Pancreas (tissue), 10 donors: ENCODE measurements at regions not wholly inside any gene's neighbourhood (a gene's known extent, or its start where the extent isn't known, plus 50 kb on each side); places are given as distances from the start of the nearest gene placed in this dataset.

Experiments used
- ATAC-seq, 4 donors: fragments of 200-7000 bp; cut with Tn5 transposase; one replicate each; pipeline versions ENCODE4 v1.8.0 to v1.9.1; 2020; ENCODE audit warnings: mild to moderate bottlenecking in 4 of 4, moderate library complexity in 4 of 4
- DNase-seq, 6 donors: peaks; one replicate each; pipeline ENCODE4 v3.0.0-alpha.2; 2020
- FAIRE-seq: peaks from 2 replicates; lab custom pipeline; 2012; peaks lifted over from hg19 to GRCh38; lab: Jason Lieb, UNC
- H3K27ac ChIP-seq, 4 donors: fragments of 200-600 bp; sonication (generic); 1 replicate in 3 of 4; 2 replicates in 1 of 4; pipeline versions ENCODE4 v1.5.0 to v1.8.0; 2020
- H3K27me3 ChIP-seq, 4 donors: fragments of 200-600 bp; one replicate each; pipeline ENCODE4 v1.8.0; 2021
- H3K36me3 ChIP-seq, 3 donors: fragments of 200-600 bp; sonication (generic) in 1 of 3; one replicate each; pipeline versions ENCODE4 v1.5.0 to v1.8.0; 2020 to 2021
- H3K4me1 ChIP-seq, 3 donors: fragments of 200-600 bp; one replicate each; pipeline ENCODE4 v1.8.0; 2021
- H3K4me3 ChIP-seq, 4 donors: fragments of 200-600 bp; sonication (generic) in 2 of 4; one replicate each; pipeline versions ENCODE4 v1.5.0 to v1.8.0; 2020 to 2021
- H3K9me3 ChIP-seq, 4 donors: fragments of 200-600 bp; one replicate each; pipeline ENCODE4 v1.8.0; 2021
- CTCF ChIP-seq, 4 donors: fragments of 200-600 bp; sonication (generic) in 3 of 4; IDR thresholded peaks; one replicate each; pipeline versions ENCODE4 v1.5.0 to v1.8.0; 2021; ENCODE audit warnings: antibody characterized with exemption in 4 of 4
- WGBS, 2 donors: extraction: QIAGEN DNeasy Blood & Tissue Kit; methylation state at CpG; one replicate each; pipeline ENCODE4 v1.1.7; 2013; 5-methylcytosine and 5-hydroxymethylcytosine counted together
- intact Hi-C, 3 donors: fragments of 100-400 bp; cut with DNase I; formaldehyde crosslinking; loops; one replicate each; pipeline versions ENCODE4 v1.11.1 to v1.14.2; 2022
- donor health status: healthy with polysubstance abuse.
- donor health status: DM: no; HTN: no; CAD: no; lungs with moderate emphysema.
- donor health status: DM: no; HTN: no; CAD: no.
- donor health status: control.
- donor health status: control.
- donor health status: Bipolar disorder and iron deficiency.
- donor health status: DM: yes; HTN: yes; CAD: no.
- donor health status: DM: no; HTN: no; CAD: no.
- donor health status: DM: no; HTN: no; CAD: no.
- donor health status: DM: yes; HTN: yes; CAD: no.

GRCh38 chr3:35187908-35188307, 451.4 kb upstream of the ARPP21 start:
- TF ChIP-seq CTCF (IDR thresholded peaks at IDR 0.05), result no peak
- intact Hi-C loops, result no loop called here
- no peak for FAIRE-seq

GRCh38 chr3:35194666-35195065, 444.7 kb upstream of the ARPP21 start:
- TF ChIP-seq CTCF (IDR thresholded peaks at IDR 0.05), result no peak
- intact Hi-C loops, result no loop called here
- FAIRE-seq (no peak), DNase-seq (no peak), ATAC-seq (no peak)
- H3K36me3 ChIP-seq, result no peaks in the 10 kb centered on the region
- no peaks in the 10 kb centered on the region for H3K9me3 ChIP-seq
- WGBS, 2 donors, result 52 to 73% methylated on average over 1 of the region's 1 CpG
- no peaks in the 10 kb centered on the region for H3K27me3 ChIP-seq
- no peak overlapping the region for H3K27ac ChIP-seq
- H3K4me1 ChIP-seq, result no peaks in the 10 kb centered on the region
- no peak overlapping the region for H3K4me3 ChIP-seq

More at GRCh38 chr3:35187908-35188307, 451.4 kb upstream of the ARPP21 start:
- WGBS, 2 donors, result 49 to 71% methylated on average over 1 of the region's 1 CpG
- no peak for DNase-seq
- no peak for ATAC-seq
- Histone ChIP-seq H3K36me3 (no peaks in the 10 kb centered on the region), H3K27me3 (no peaks in the 10 kb centered on the region), H3K27ac (no peak overlapping the region), H3K9me3 (no peaks in the 10 kb centered on the region), H3K4me3 (no peak overlapping the region), H3K4me1 (no peaks in the 10 kb centered on the region)

- H3K27ac ChIP-seq, result no peak overlapping the region
These were observed 440.5 kb upstream of the ARPP21 start for GRCh38 chr3:35198857-35199256.

GRCh38 chr3:35200056-35200455, 439.3 kb upstream of the ARPP21 start:
- no peak for TF ChIP-seq CTCF (IDR thresholded peaks at IDR 0.05)
- no peak for DNase-seq
- ATAC-seq, result no peak
- no peak overlapping the region for H3K27ac ChIP-seq
- no peak for FAIRE-seq
- H3K27me3 ChIP-seq, result no peaks in the 10 kb centered on the region
- H3K4me3 ChIP-seq, result no peak overlapping the region
- no peaks in the 10 kb centered on the region for H3K4me1 ChIP-seq
- no peaks in the 10 kb centered on the region for H3K9me3 ChIP-seq
- H3K36me3 ChIP-seq, result no peaks in the 10 kb centered on the region
- intact Hi-C loops, result no loop called here

More at GRCh38 chr3:35198857-35199256, 440.5 kb upstream of the ARPP21 start:
- ATAC-seq (no peak), FAIRE-seq (no peak), DNase-seq (no peak)
- WGBS, 2 donors, result 67 to 82% methylated on average over 3 of the region's 3 CpGs
- H3K36me3 ChIP-seq, result no peaks in the 10 kb centered on the region
- no peaks in the 10 kb centered on the region for H3K4me1 ChIP-seq
- H3K9me3 ChIP-seq, result no peaks in the 10 kb centered on the region
- no peak for TF ChIP-seq CTCF (IDR thresholded peaks at IDR 0.05)
- no peak overlapping the region for H3K4me3 ChIP-seq
- no peaks in the 10 kb centered on the region for H3K27me3 ChIP-seq
- intact Hi-C loops, result no loop called here

- no peak for DNase-seq
- Histone ChIP-seq H3K4me3 (no peak overlapping the region), H3K36me3 (no peaks in the 10 kb centered on the region), H3K9me3 (no peaks in the 10 kb centered on the region), H3K4me1 (no peaks in the 10 kb centered on the region), H3K27me3 (no peaks in the 10 kb centered on the region), H3K27ac (no peak overlapping the region)
- FAIRE-seq, result no peak
- no peak for TF ChIP-seq CTCF (IDR thresholded peaks at IDR 0.05)
- ATAC-seq, result no peak
- intact Hi-C loops, result no loop called here
- 44 to 60% methylated on average over 2 of the region's 2 CpGs for WGBS, 2 donors
These were observed 438.1 kb upstream of the ARPP21 start for GRCh38 chr3:35201211-35201610.
